SK-N-SH (cell line): ENCODE measurements at regions not wholly inside any gene's neighbourhood (a gene's known extent, or its start where the extent isn't known, plus 50 kb on each side); places are given as distances from the start of the nearest gene placed in this dataset.

Source experiments
- CTCF ChIA-PET: fragments of 300-600, 350-600 bp; formaldehyde crosslinking; extraction: SDS; loops from one replicate; lab custom pipeline; 2021; lab: Yijun Ruan, JAX
- POLR2A ChIA-PET: fragments of 350-600 bp; sonication (Branson Sonifier 250); formaldehyde crosslinking; extraction: SDS; loops from one replicate; lab custom pipeline; 2020; ENCODE audit warnings: antibody characterized with exemption, inconsistent platforms; lab: Yijun Ruan, JAX
- DNase-seq: peaks from one replicate; pipeline ENCODE4 v3.0.0; 2012
- H2AFZ ChIP-seq: fragments of 200-600 bp; sonication (generic); 2 replicates; pipeline ENCODE4 v1.8.1; 2016; ENCODE audit warnings: antibody characterized with exemption, mild to moderate bottlenecking, low read depth
- H3F3A ChIP-seq: fragments of 200-600 bp; sonication (generic); replicated peaks from 2 replicates; pipeline ENCODE3; 2016; ENCODE audit warnings: antibody characterized with exemption, mild to moderate bottlenecking; ENCODE audit not compliant: insufficient read depth
- H3K27ac ChIP-seq, 2 experiments: fragments of 200-500 bp in 1 of 2; fragments of 200-600 bp in 1 of 2; sonication (Bioruptor generic) in 1 of 2; sonication (generic), shearing (Covaris generic) in 1 of 2; 2 replicates each; pipeline versions ENCODE4 v1.5.1 to v1.6.1; 2014 to 2016; ENCODE audit warnings: low read depth in 2 of 2, inconsistent platforms in 1 of 2, low read length in 1 of 2, mild to moderate bottlenecking in 1 of 2, mixed read lengths in 1 of 2
- H3K27me3 ChIP-seq: fragments of 200-600 bp; sonication (generic), shearing (Covaris generic); 2 replicates; pipeline ENCODE4 v1.6.1; 2016; ENCODE audit warnings: mixed run types; ENCODE audit not compliant: insufficient read depth
- H3K36me3 ChIP-seq, 2 experiments: fragments of 200-500 bp in 1 of 2; fragments of 200-600 bp in 1 of 2; sonication (Bioruptor generic) in 1 of 2; sonication (generic) in 1 of 2; replicated peaks in 1 of 2; 2 replicates each; pipeline versions ENCODE3 to v1.5.1; 2014 to 2016; ENCODE audit warnings: low read length in 1 of 2, mild to moderate bottlenecking in 1 of 2; ENCODE audit not compliant: insufficient read depth in 2 of 2, control insufficient read depth in 1 of 2
- H3K4me1 ChIP-seq, 2 experiments: fragments of 200-500 bp in 1 of 2; fragments of 200-600 bp in 1 of 2; sonication (Bioruptor generic) in 1 of 2; sonication (generic), shearing (Covaris generic) in 1 of 2; 2 replicates each; pipeline versions ENCODE4 v1.5.1 to v1.6.1; 2014 to 2016; ENCODE audit warnings: low read depth in 1 of 2, low read length in 1 of 2, mixed run types in 1 of 2; ENCODE audit not compliant: insufficient read depth in 2 of 2, control insufficient read depth in 1 of 2
- H3K4me2 ChIP-seq: fragments of 200-600 bp; sonication (generic), shearing (Covaris generic); 2 replicates; pipeline ENCODE4 v1.6.1; 2017; ENCODE audit warnings: mixed run types
- H3K4me3 ChIP-seq, 2 experiments: fragments of 200-500 bp in 1 of 2; fragments of 200-600 bp in 1 of 2; sonication (Bioruptor generic) in 1 of 2; sonication (generic), shearing (Covaris generic) in 1 of 2; 2 replicates each; pipeline versions ENCODE4 v1.5.1 to v1.8.1; 2014 to 2016; ENCODE audit warnings: low read depth in 2 of 2, inconsistent platforms in 1 of 2, low read length in 1 of 2, mild to moderate bottlenecking in 1 of 2, mixed read lengths in 1 of 2, moderate library complexity in 1 of 2
- H3K79me2 ChIP-seq: fragments of 200-600 bp; sonication (generic); 2 replicates; pipeline ENCODE4 v1.8.1; 2017; ENCODE audit warnings: mild to moderate bottlenecking; ENCODE audit not compliant: insufficient read depth
- H3K9ac ChIP-seq: fragments of 200-600 bp; sonication (generic); 2 replicates; pipeline ENCODE4 v1.6.1; 2017; ENCODE audit warnings: mixed run types
- H3K9me2 ChIP-seq: fragments of 200-600 bp; sonication (generic); 2 replicates; pipeline ENCODE4 v1.6.1; 2017; ENCODE audit warnings: mixed run types
- H3K9me3 ChIP-seq: fragments of 200-600 bp; sonication (generic); 2 replicates; pipeline ENCODE4 v1.6.1; 2017; ENCODE audit warnings: mixed run types, mild to moderate bottlenecking, moderate library complexity
- H4K20me1 ChIP-seq: fragments of 200-600 bp; sonication (generic); 2 replicates; pipeline ENCODE4 v1.6.1; 2017; ENCODE audit warnings: mild to moderate bottlenecking, mixed run types; ENCODE audit not compliant: insufficient read depth
- CHD2 ChIP-seq: fragments of 150-350 bp; IDR thresholded peaks from 2 replicates; pipeline ENCODE4 v1.6.1; 2018; ENCODE audit warnings: low read length; ENCODE audit not compliant: partially characterized antibody
- FOSL2 ChIP-seq: IDR thresholded peaks from 2 replicates; pipeline ENCODE4 v1.4.0; 2012; ENCODE audit warnings: low read depth, mild to moderate bottlenecking, moderate library complexity, borderline replicate concordance
- FOXJ3 ChIP-seq: sonication (generic); formaldehyde crosslinking; IDR thresholded peaks from 2 replicates; pipeline ENCODE4 v1.5.1; 2020; ENCODE audit warnings: mild to moderate bottlenecking, missing genetic modification reagents
- FOXM1 ChIP-seq: IDR thresholded peaks from 2 replicates; pipeline ENCODE4 v1.4.0; 2012; ENCODE audit warnings: low read depth, mild to moderate bottlenecking
- GATA2 ChIP-seq: sonication (generic); formaldehyde crosslinking; IDR thresholded peaks from 2 replicates; pipeline ENCODE4 v1.5.0; 2020; ENCODE audit warnings: mild to moderate bottlenecking, missing genetic modification reagents
- MEF2A ChIP-seq: IDR thresholded peaks from 2 replicates; pipeline ENCODE4 v1.4.0; 2012; ENCODE audit warnings: low read depth, borderline replicate concordance
- PBX3 ChIP-seq: IDR thresholded peaks from 2 replicates; pipeline ENCODE4; 2012
- RAD21 ChIP-seq: IDR thresholded peaks from 2 replicates; pipeline ENCODE4 v1.6.1; 2012; ENCODE audit warnings: mild to moderate bottlenecking, low read length
- RCOR1 ChIP-seq: fragments of 150-350 bp; IDR thresholded peaks from 2 replicates; pipeline ENCODE4 v1.6.1; 2017; ENCODE audit warnings: antibody characterized with exemption, low read length
- REST ChIP-seq: IDR thresholded peaks from 2 replicates; pipeline ENCODE4 v1.6.1; 2012; ENCODE audit warnings: mild to moderate bottlenecking, low read depth, low read length, moderate library complexity
- SIN3A ChIP-seq: IDR thresholded peaks from 2 replicates; pipeline ENCODE4 v1.6.1; 2012; ENCODE audit warnings: low read depth, mild to moderate bottlenecking, low read length, moderate library complexity, borderline replicate concordance
- USF2 ChIP-seq: fragments of 150-350 bp; IDR thresholded peaks from 2 replicates; pipeline ENCODE4 v1.6.1; 2017; ENCODE audit warnings: antibody characterized with exemption, low read length, low read depth, borderline replicate concordance
- WGBS: methylation state at CpG from one replicate; pipeline ENCODE4 v1.1.6; 2017; ENCODE audit warnings: low lambda C conversion rate; 5-methylcytosine and 5-hydroxymethylcytosine counted together
- TF ChIP-seq, protein P1 (sequence below): fragments of 150-350 bp; IDR thresholded peaks from 2 replicates; pipeline ENCODE4 v1.6.1; 2016; ENCODE audit warnings: mild to moderate bottlenecking, low read depth, low read length

GRCh38 chr4:188975271-188975670 is 836.0 kb downstream of the TRIML1 start:
- peaks cover 0 to 9% of the 10 kb centered on the region in 2 experiments; a peak in 2 of 4 replicates for H3K4me1 ChIP-seq
- no peak overlapping the region for H3K4me3 ChIP-seq
- H3K4me2 ChIP-seq = no peak overlapping the region
- no peaks in the 10 kb centered on the region for H3K9me3 ChIP-seq
- POLR2A ChIA-PET = no interaction called here
- TF ChIP-seq, protein P1, sequence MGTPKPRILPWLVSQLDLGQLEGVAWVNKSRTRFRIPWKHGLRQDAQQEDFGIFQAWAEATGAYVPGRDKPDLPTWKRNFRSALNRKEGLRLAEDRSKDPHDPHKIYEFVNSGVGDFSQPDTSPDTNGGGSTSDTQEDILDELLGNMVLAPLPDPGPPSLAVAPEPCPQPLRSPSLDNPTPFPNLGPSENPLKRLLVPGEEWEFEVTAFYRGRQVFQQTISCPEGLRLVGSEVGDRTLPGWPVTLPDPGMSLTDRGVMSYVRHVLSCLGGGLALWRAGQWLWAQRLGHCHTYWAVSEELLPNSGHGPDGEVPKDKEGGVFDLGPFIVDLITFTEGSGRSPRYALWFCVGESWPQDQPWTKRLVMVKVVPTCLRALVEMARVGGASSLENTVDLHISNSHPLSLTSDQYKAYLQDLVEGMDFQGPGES = no peak
- TF ChIP-seq CHD2 (no peak), SIN3A (no peak), RCOR1 (no peak), RAD21 (no peak), GATA2 (CRISPR knock-in tag) (no peak), REST (no peak), USF2 (no peak), FOSL2 (no peak), MEF2A (no peak), FOXJ3 (CRISPR knock-in tag) (no peak), FOXM1 (no peak), PBX3 (no peak)
- TF ChIP-seq, all 33 proteins: peak for 0
- no peak overlapping the region for H3K9ac ChIP-seq
- no peaks in the 10 kb centered on the region for H3K36me3 ChIP-seq
- no peaks in the 10 kb centered on the region for H3F3A ChIP-seq
- no peaks in the 10 kb centered on the region for H3K9me2 ChIP-seq
- whole genome bisulfite sequencing = 75% methylated on average over 9 of the region's 10 CpGs
- DNase-seq = no peak
- H3K27me3 ChIP-seq = no peaks in the 10 kb centered on the region
- no peaks in the 10 kb centered on the region for H3K79me2 ChIP-seq
- no peak overlapping the region for H3K27ac ChIP-seq
- H2AFZ ChIP-seq = 0 out of 2 replicates have a peak overlapping the region, but pooled peaks have one; percentile 18
- CTCF ChIA-PET = interaction anchor here (1.1 kb wide), 1 partner anchor 12 kb away, joined by 4 read pairs; no protein-coding TSS in a partner anchor
- H4K20me1 ChIP-seq = no peaks in the 10 kb centered on the region
